Peyer's patch (tissue), 4 donors: ENCODE measurements at regions not wholly inside any gene's neighbourhood (a gene's known extent, or its start where the extent isn't known, plus 50 kb on each side); places are given as distances from the start of the nearest gene placed in this dataset.

ENCODE experiments used
- CTCF ChIP-seq, 6 experiments: fragments of 450-650 bp in 4 of 6; fragments of 200-600 bp in 2 of 6; sonication (generic) in 1 of 6; IDR thresholded peaks; one replicate each; pipeline ENCODE4 v1.5.1; 2017 to 2019; ENCODE audit warnings: antibody characterized with exemption in 6 of 6, mild to moderate bottlenecking in 3 of 6, moderate library complexity in 1 of 6
- POLR2A ChIP-seq, 2 donors: fragments of 450-650 bp; IDR thresholded peaks; one replicate each; pipeline ENCODE4 v1.5.1; 2017; ENCODE audit warnings: antibody characterized with exemption in 2 of 2, mild to moderate bottlenecking in 2 of 2, moderate library complexity in 2 of 2

GRCh38 chr13:73251626-73252265, 192.9 kb downstream of the KLF5 start:
- no peak for TF ChIP-seq CTCF (IDR thresholded peaks at IDR 0.05)
- no peak for TF ChIP-seq POLR2A (IDR thresholded peaks at IDR 0.05)
